Mammary epithelial cell (primary cell): ENCODE measurements at regions not wholly inside any gene's neighbourhood (a gene's known extent, or its start where the extent isn't known, plus 50 kb on each side); places are given as distances from the start of the nearest gene placed in this dataset.

ENCODE experiments used
- EZH2 ChIP-seq: IDR thresholded peaks from 2 replicates; pipeline ENCODE4 v1.6.1; 2012; ENCODE audit warnings: low read length, inconsistent platforms, borderline replicate concordance
- TF ChIP-seq, protein P1 (sequence below), 2 donors: IDR thresholded peaks in 1 of 2; conservative IDR thresholded peaks in 1 of 2; 2 replicates each; pipeline ENCODE4 v1.5.1; 2011 to 2012; ENCODE audit warnings: inconsistent platforms in 2 of 2, low read length in 2 of 2, mild to moderate bottlenecking in 2 of 2, control low read depth in 1 of 2, low read depth in 1 of 2; ENCODE audit not compliant: insufficient read depth in 1 of 2; ENCODE audit errors: extremely low read depth in 1 of 2

GRCh38 chr6:144564202-144564601, 279.1 kb downstream of the UTRN start:
- TF ChIP-seq, protein P1, sequence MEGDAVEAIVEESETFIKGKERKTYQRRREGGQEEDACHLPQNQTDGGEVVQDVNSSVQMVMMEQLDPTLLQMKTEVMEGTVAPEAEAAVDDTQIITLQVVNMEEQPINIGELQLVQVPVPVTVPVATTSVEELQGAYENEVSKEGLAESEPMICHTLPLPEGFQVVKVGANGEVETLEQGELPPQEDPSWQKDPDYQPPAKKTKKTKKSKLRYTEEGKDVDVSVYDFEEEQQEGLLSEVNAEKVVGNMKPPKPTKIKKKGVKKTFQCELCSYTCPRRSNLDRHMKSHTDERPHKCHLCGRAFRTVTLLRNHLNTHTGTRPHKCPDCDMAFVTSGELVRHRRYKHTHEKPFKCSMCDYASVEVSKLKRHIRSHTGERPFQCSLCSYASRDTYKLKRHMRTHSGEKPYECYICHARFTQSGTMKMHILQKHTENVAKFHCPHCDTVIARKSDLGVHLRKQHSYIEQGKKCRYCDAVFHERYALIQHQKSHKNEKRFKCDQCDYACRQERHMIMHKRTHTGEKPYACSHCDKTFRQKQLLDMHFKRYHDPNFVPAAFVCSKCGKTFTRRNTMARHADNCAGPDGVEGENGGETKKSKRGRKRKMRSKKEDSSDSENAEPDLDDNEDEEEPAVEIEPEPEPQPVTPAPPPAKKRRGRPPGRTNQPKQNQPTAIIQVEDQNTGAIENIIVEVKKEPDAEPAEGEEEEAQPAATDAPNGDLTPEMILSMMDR (conservative IDR thresholded peaks at IDR 0.05 in 1 of 2, IDR thresholded peaks at IDR 0.05 in 1 of 2; ENCODE audit: extremely low read depth in 1 of 2, insufficient read depth in 1 of 2, low read depth in 1 of 2, low read length in 2 of 2): no peak
- no peak for TF ChIP-seq EZH2
